GM18498 (cell line): ENCODE measurements at regions not wholly inside any gene's neighbourhood (a gene's known extent, or its start where the extent isn't known, plus 50 kb on each side); places are given as distances from the start of the nearest gene placed in this dataset.
"Not testable (repeated sequence)": the region's sequence is repeated elsewhere in the genome, so short reads cannot be mapped to it uniquely, and the experiment has no call there.

Source experiments
- ATAC-seq: cut with Tn5 transposase; IDR thresholded peaks from one replicate; pipeline ENCODE4 v1.9.1; 2021; ENCODE audit warnings: mild to moderate bottlenecking, moderate library complexity; ENCODE audit not compliant: unreplicated experiment

- ATAC-seq = no peak
Observed at GRCh38 chr11:129631201-129631600, 184.4 kb upstream of the TMEM45B start.

- no peak for ATAC-seq
Observed at GRCh38 chr11:129636926-129637325, 178.7 kb upstream of the TMEM45B start.

GRCh38 chr11:129637473-129637872, 178.2 kb upstream of the TMEM45B start:
- no peak for ATAC-seq

GRCh38 chr11:129637983-129638776, 177.5 kb upstream of the TMEM45B start:
- no peak for ATAC-seq

GRCh38 chr11:129639300-129639699, 176.3 kb upstream of the TMEM45B start:
- no peak for ATAC-seq

- no peak for ATAC-seq
Observed at GRCh38 chr11:129640671-129641070, 175.0 kb upstream of the TMEM45B start.

- ATAC-seq = no peak
Observed at GRCh38 chr11:129643031-129643721, 172.5 kb upstream of the TMEM45B start.

GRCh38 chr11:129644326-129644725, 171.3 kb upstream of the TMEM45B start:
- ATAC-seq = no peak

- ATAC-seq = no peak
Observed at GRCh38 chr11:129645943-129646342, 169.7 kb upstream of the TMEM45B start.

GRCh38 chr11:129650044-129650443, 165.6 kb upstream of the TMEM45B start:
- not testable (repeated sequence) for ATAC-seq

GRCh38 chr11:129652835-129653234, 162.8 kb upstream of the TMEM45B start:
- ATAC-seq = no peak

- no peak for ATAC-seq
Observed at GRCh38 chr11:129655247-129655832, 160.3 kb upstream of the TMEM45B start.

GRCh38 chr11:129657866-129658525, 157.7 kb upstream of the TMEM45B start:
- no peak for ATAC-seq

GRCh38 chr11:129658526-129658867, 157.2 kb upstream of the TMEM45B start:
- no peak for ATAC-seq

- ATAC-seq = no peak
Observed at GRCh38 chr11:129680907-129681306, 134.7 kb upstream of the TMEM45B start.

- ATAC-seq = no peak
Observed at GRCh38 chr11:129681344-129682114, 134.1 kb upstream of the TMEM45B start.

GRCh38 chr11:129686269-129686668, 129.4 kb upstream of the TMEM45B start:
- ATAC-seq = no peak

- ATAC-seq = no peak
Observed at GRCh38 chr11:129691142-129691541, 124.5 kb upstream of the TMEM45B start.

- ATAC-seq = no peak
Observed at GRCh38 chr11:129694538-129694937, 121.1 kb upstream of the TMEM45B start.

- ATAC-seq = no peak
Observed at GRCh38 chr11:129694966-129695365, 120.7 kb upstream of the TMEM45B start.
